Ovary (tissue), 7 donors: ENCODE measurements at regions not wholly inside any gene's neighbourhood (a gene's known extent, or its start where the extent isn't known, plus 50 kb on each side); places are given as distances from the start of the nearest gene placed in this dataset.

ENCODE experiments used
- DNase-seq, 5 donors: peaks; one replicate each; pipeline ENCODE4 v3.0.0-alpha.2; 2019 to 2020
- H3K27ac ChIP-seq, 2 donors: fragments of 200-600 bp; one replicate each; pipeline versions ENCODE4 v1.5.1 to v1.8.0; 2019 to 2022
- H3K27me3 ChIP-seq: fragments of 200-600 bp; one replicate; pipeline ENCODE4 v1.8.0; 2022
- H3K36me3 ChIP-seq: fragments of 200-600 bp; sonication (generic); one replicate; pipeline ENCODE4 v1.5.1; 2019
- H3K4me1 ChIP-seq: one replicate; pipeline ENCODE4 v1.8.1; 2013; ENCODE audit warnings: mild to moderate bottlenecking, moderate library complexity; ENCODE audit not compliant: insufficient read depth
- H3K4me3 ChIP-seq: fragments of 200-600 bp; sonication (generic); one replicate; pipeline ENCODE4 v1.5.1; 2017
- H3K9me3 ChIP-seq, 2 donors: fragments of 200-600 bp in 1 of 2; sonication (generic) in 1 of 2; one replicate each; pipeline versions ENCODE4 v1.5.1 to v1.8.1; 2013 to 2019; ENCODE audit warnings: mild to moderate bottlenecking in 1 of 2, moderate library complexity in 1 of 2
- CTCF ChIP-seq, 3 donors: fragments of 450-650 bp in 2 of 3; fragments of 200-600 bp in 1 of 3; IDR thresholded peaks; one replicate each; pipeline versions ENCODE4 v1.5.1 to v1.8.0; 2016 to 2022; ENCODE audit warnings: antibody characterized with exemption in 3 of 3, mild to moderate bottlenecking in 1 of 3
- EP300 ChIP-seq: sonication (generic); formaldehyde crosslinking; IDR thresholded peaks from one replicate; pipeline ENCODE4 v1.6.1; 2017; ENCODE audit warnings: antibody characterized with exemption
- POLR2A ChIP-seq: fragments of 450-650 bp; IDR thresholded peaks from one replicate; pipeline ENCODE4 v1.6.1; 2017; ENCODE audit warnings: antibody characterized with exemption, mild to moderate bottlenecking, moderate library complexity
- WGBS, 3 donors: extraction: QIAGEN DNeasy Blood & Tissue Kit in 1 of 3; methylation state at CpG; one replicate each; pipeline versions ENCODE4 v1.1.5 to v1.1.7; 2013 to 2017; 5-methylcytosine and 5-hydroxymethylcytosine counted together
- intact Hi-C, 4 donors: fragments of 100-400 bp; cut with DNase I; formaldehyde crosslinking; loops; one replicate each; pipeline versions ENCODE4 v1.11.0 to v1.15.1; 2022 to 2023
- donor health status: DM: no; HTN: no; CAD: no; lungs with moderate emphysema.
- donor health status: DM: no; HTN: no; CAD: no.
- donor health status: Bipolar disorder and iron deficiency.
- donor health status: DM: no; HTN: no; CAD: no.
- donor health status: DM: yes; HTN: yes; CAD: no.

GRCh38 chrX:9122519-9123245, 88.8 kb upstream of the FAM9B start:
- no peaks in the 10 kb centered on the region for H3K36me3 ChIP-seq
- no peaks in the 10 kb centered on the region for H3K4me1 ChIP-seq
- no peaks in the 10 kb centered on the region for H3K9me3 ChIP-seq
- H3K27me3 ChIP-seq = no peaks in the 10 kb centered on the region
- no peak for TF ChIP-seq POLR2A
- TF ChIP-seq CTCF (IDR thresholded peaks at IDR 0.05) = no peak
- TF ChIP-seq EP300 = no peak
- no peak overlapping the region for H3K27ac ChIP-seq
- 71 to 76% (median 73%) methylated on average over 6 of the region's 6 CpGs for WGBS, 3 donors
- H3K4me3 ChIP-seq = no peak overlapping the region
- DNase-seq = no peak
- intact Hi-C loops = no loop called here

GRCh38 chrX:9127986-9128385, 94.1 kb upstream of the FAM9B start:
- no peak overlapping the region for H3K27ac ChIP-seq
- intact Hi-C loops = no loop called here
- no peaks in the 10 kb centered on the region for H3K9me3 ChIP-seq
- no peak for DNase-seq
- H3K4me1 ChIP-seq = no peaks in the 10 kb centered on the region
- WGBS, 3 donors = 82 to 87% (median 85%) methylated on average over 6 of the region's 6 CpGs
- TF ChIP-seq CTCF (IDR thresholded peaks at IDR 0.05) (no peak), EP300 (no peak)
- H3K27me3 ChIP-seq = no peaks in the 10 kb centered on the region
- no peak overlapping the region for H3K4me3 ChIP-seq
- no peaks in the 10 kb centered on the region for H3K36me3 ChIP-seq

GRCh38 chrX:9130031-9130430, 96.1 kb upstream of the FAM9B start:
- intact Hi-C loops = no loop called here
- H3K9me3 ChIP-seq = no peaks in the 10 kb centered on the region
- no peak for DNase-seq
- H3K4me3 ChIP-seq = no peak overlapping the region
- H3K27ac ChIP-seq = no peak overlapping the region
- H3K4me1 ChIP-seq = no peaks in the 10 kb centered on the region
- TF ChIP-seq POLR2A (no peak), EP300 (no peak), CTCF (IDR thresholded peaks at IDR 0.05) (no peak)
- 79 to 86% (median 81%) methylated on average over 8 of the region's 8 CpGs for WGBS, 3 donors
- H3K36me3 ChIP-seq = no peaks in the 10 kb centered on the region
- H3K27me3 ChIP-seq = no peaks in the 10 kb centered on the region

- no peak overlapping the region for H3K4me3 ChIP-seq
- H3K27me3 ChIP-seq = no peaks in the 10 kb centered on the region
- no peaks in the 10 kb centered on the region for H3K36me3 ChIP-seq
- no peak overlapping the region for H3K27ac ChIP-seq
- H3K4me1 ChIP-seq = no peaks in the 10 kb centered on the region
- TF ChIP-seq EP300 (no peak), CTCF (IDR thresholded peaks at IDR 0.05) (no peak), POLR2A (no peak)
- no peak for DNase-seq
- 87 to 90% (median 89%) methylated on average over 4 of the region's 4 CpGs for WGBS, 3 donors
- no peaks in the 10 kb centered on the region for H3K9me3 ChIP-seq
- intact Hi-C loops = no loop called here
These were observed 97.1 kb upstream of the FAM9B start for GRCh38 chrX:9131066-9131465.
